ENCODE measurements at regions not wholly inside any gene's neighbourhood (a gene's known extent, or its start where the extent isn't known, plus 50 kb on each side); places are given as distances from the start of the nearest gene placed in this dataset.

- no peak for DNase-seq
- no peak overlapping the region for H3K4me3 ChIP-seq (ENCODE audit: control insufficient read depth in 1 of 7, extremely low read depth in 1 of 7, insufficient read depth in 4 of 7, low read depth in 2 of 7, low read length in 6 of 7)
- H3K27ac ChIP-seq (ENCODE audit: insufficient read depth in 1 of 2, low read depth in 1 of 2, low read length in 2 of 2, poor library complexity in 1 of 2, severe bottlenecking in 2 of 2): no peak overlapping the region
- WGBS (ENCODE audit: insufficient coverage): no CpG with 5 or more reads among the region's 1 CpG
- peaks cover 3 to 28% (median 11%) of the 10 kb centered on the region in 5 experiments for H3K9me3 ChIP-seq (ENCODE audit: control extremely low read depth in 1 of 5, control insufficient read depth in 4 of 5, insufficient read depth in 2 of 5, low read depth in 1 of 5, low read length in 4 of 5)
- H3K4me1 ChIP-seq (ENCODE audit: control extremely low read depth in 1 of 4, control insufficient read depth in 4 of 4, insufficient read depth in 4 of 4, low read length in 3 of 4): no peaks in the 10 kb centered on the region
- CTCF ChIA-PET: no interaction called here
- no peaks in the 10 kb centered on the region for H3K27me3 ChIP-seq (replicated peaks in 2 of 5; ENCODE audit: control insufficient read depth in 4 of 5, insufficient read depth in 5 of 5, low read length in 4 of 5)
- POLR2A ChIA-PET: interaction anchor here (0.6 kb wide), 1 partner anchor 37 kb away, joined by 3 read pairs; no protein-coding TSS in a partner anchor
- H3K36me3 ChIP-seq (ENCODE audit: control insufficient read depth in 4 of 4, insufficient read depth in 4 of 4, low read length in 3 of 4): peaks cover 0 to 5% (median 0%) of the 10 kb centered on the region in 4 experiments
Observed at GRCh38 chr12:46509135-46509534, 136.6 kb upstream of the SLC38A2 start.

GRCh38 chr12:46508651-46509050 lies 136.1 kb upstream of the SLC38A2 start:
- Histone ChIP-seq H3K27ac (ENCODE audit: insufficient read depth in 1 of 2, low read depth in 1 of 2, low read length in 2 of 2, poor library complexity in 1 of 2, severe bottlenecking in 2 of 2) (no peak overlapping the region), H3K36me3 (ENCODE audit: control insufficient read depth in 4 of 4, insufficient read depth in 4 of 4, low read length in 3 of 4) (peaks cover 0 to 5% (median 0%) of the 10 kb centered on the region in 4 experiments), H3K9me3 (ENCODE audit: control extremely low read depth in 1 of 5, control insufficient read depth in 4 of 5, insufficient read depth in 2 of 5, low read depth in 1 of 5, low read length in 4 of 5) (peaks cover 3 to 28% (median 14%) of the 10 kb centered on the region in 5 experiments), H3K4me3 (ENCODE audit: control insufficient read depth in 1 of 7, extremely low read depth in 1 of 7, insufficient read depth in 4 of 7, low read depth in 2 of 7, low read length in 6 of 7) (no peak overlapping the region), H3K27me3 (replicated peaks in 2 of 5; ENCODE audit: control insufficient read depth in 4 of 5, insufficient read depth in 5 of 5, low read length in 4 of 5) (no peaks in the 10 kb centered on the region), H3K4me1 (ENCODE audit: control extremely low read depth in 1 of 4, control insufficient read depth in 4 of 4, insufficient read depth in 4 of 4, low read length in 3 of 4) (no peaks in the 10 kb centered on the region)
- CTCF ChIA-PET: no interaction called here
- no peak for DNase-seq
- WGBS (ENCODE audit: insufficient coverage): 100% methylated on average over 4 of the region's 6 CpGs
- POLR2A ChIA-PET: interaction anchor here (0.6 kb wide), 1 partner anchor 36 kb away, joined by 3 read pairs; no protein-coding TSS in a partner anchor

- peaks cover 0 to 5% (median 0%) of the 10 kb centered on the region in 4 experiments for H3K36me3 ChIP-seq (ENCODE audit: control insufficient read depth in 4 of 4, insufficient read depth in 4 of 4, low read length in 3 of 4)
- ChIA-PET CTCF (no interaction called here), POLR2A (no interaction called here)
- no peak overlapping the region for H3K27ac ChIP-seq (ENCODE audit: insufficient read depth in 1 of 2, low read depth in 1 of 2, low read length in 2 of 2, poor library complexity in 1 of 2, severe bottlenecking in 2 of 2)
- H3K4me1 ChIP-seq (ENCODE audit: control extremely low read depth in 1 of 4, control insufficient read depth in 4 of 4, insufficient read depth in 4 of 4, low read length in 3 of 4): no peaks in the 10 kb centered on the region
- no peak for DNase-seq
- no peak overlapping the region for H3K4me3 ChIP-seq (ENCODE audit: control insufficient read depth in 1 of 7, extremely low read depth in 1 of 7, insufficient read depth in 4 of 7, low read depth in 2 of 7, low read length in 6 of 7)
- no peaks in the 10 kb centered on the region for H3K27me3 ChIP-seq (replicated peaks in 2 of 5; ENCODE audit: control insufficient read depth in 4 of 5, insufficient read depth in 5 of 5, low read length in 4 of 5)
- peaks cover 3 to 32% (median 14%) of the 10 kb centered on the region in 5 experiments for H3K9me3 ChIP-seq (ENCODE audit: control extremely low read depth in 1 of 5, control insufficient read depth in 4 of 5, insufficient read depth in 2 of 5, low read depth in 1 of 5, low read length in 4 of 5)
Observed at GRCh38 chr12:46507766-46508165, 135.2 kb upstream of the SLC38A2 start.

GRCh38 chr12:46506961-46507360 lies 134.4 kb upstream of the SLC38A2 start:
- ChIA-PET POLR2A (no interaction called here), CTCF (no interaction called here)
- 100% methylated on average over 1 of the region's 1 CpG for WGBS (ENCODE audit: insufficient coverage)
- no peak overlapping the region for H3K4me3 ChIP-seq (ENCODE audit: control insufficient read depth in 1 of 7, extremely low read depth in 1 of 7, insufficient read depth in 4 of 7, low read depth in 2 of 7, low read length in 6 of 7)
- peaks cover 3 to 38% (median 14%) of the 10 kb centered on the region in 5 experiments for H3K9me3 ChIP-seq (ENCODE audit: control extremely low read depth in 1 of 5, control insufficient read depth in 4 of 5, insufficient read depth in 2 of 5, low read depth in 1 of 5, low read length in 4 of 5)
- peaks cover 0 to 5% (median 0%) of the 10 kb centered on the region in 4 experiments for H3K36me3 ChIP-seq (ENCODE audit: control insufficient read depth in 4 of 4, insufficient read depth in 4 of 4, low read length in 3 of 4)
- DNase-seq: no peak
- H3K27me3 ChIP-seq (replicated peaks in 2 of 5; ENCODE audit: control insufficient read depth in 4 of 5, insufficient read depth in 5 of 5, low read length in 4 of 5): no peaks in the 10 kb centered on the region
- H3K4me1 ChIP-seq (ENCODE audit: control extremely low read depth in 1 of 4, control insufficient read depth in 4 of 4, insufficient read depth in 4 of 4, low read length in 3 of 4): no peaks in the 10 kb centered on the region
- H3K27ac ChIP-seq (ENCODE audit: insufficient read depth in 1 of 2, low read depth in 1 of 2, low read length in 2 of 2, poor library complexity in 1 of 2, severe bottlenecking in 2 of 2): no peak overlapping the region

GRCh38 chr12:46506198-46506597 lies 133.6 kb upstream of the SLC38A2 start:
- Histone ChIP-seq H3K27me3 (replicated peaks in 2 of 5; ENCODE audit: control insufficient read depth in 4 of 5, insufficient read depth in 5 of 5, low read length in 4 of 5) (no peaks in the 10 kb centered on the region), H3K36me3 (ENCODE audit: control insufficient read depth in 4 of 4, insufficient read depth in 4 of 4, low read length in 3 of 4) (peaks cover 0 to 3% (median 0%) of the 10 kb centered on the region in 4 experiments), H3K27ac (ENCODE audit: insufficient read depth in 1 of 2, low read depth in 1 of 2, low read length in 2 of 2, poor library complexity in 1 of 2, severe bottlenecking in 2 of 2) (no peak overlapping the region), H3K9me3 (ENCODE audit: control extremely low read depth in 1 of 5, control insufficient read depth in 4 of 5, insufficient read depth in 2 of 5, low read depth in 1 of 5, low read length in 4 of 5) (peaks cover 3 to 36% (median 12%) of the 10 kb centered on the region in 5 experiments), H3K4me1 (ENCODE audit: control extremely low read depth in 1 of 4, control insufficient read depth in 4 of 4, insufficient read depth in 4 of 4, low read length in 3 of 4) (no peaks in the 10 kb centered on the region), H3K4me3 (ENCODE audit: control insufficient read depth in 1 of 7, extremely low read depth in 1 of 7, insufficient read depth in 4 of 7, low read depth in 2 of 7, low read length in 6 of 7) (no peak overlapping the region)
- DNase-seq: no peak
- POLR2A ChIA-PET: no interaction called here
- CTCF ChIA-PET: no interaction called here
- WGBS (ENCODE audit: insufficient coverage): no CpG with 5 or more reads among the region's 2 CpGs

- H3K27me3 ChIP-seq (replicated peaks in 2 of 5; ENCODE audit: control insufficient read depth in 4 of 5, insufficient read depth in 5 of 5, low read length in 4 of 5): no peaks in the 10 kb centered on the region
- H3K9me3 ChIP-seq (ENCODE audit: control extremely low read depth in 1 of 5, control insufficient read depth in 4 of 5, insufficient read depth in 2 of 5, low read depth in 1 of 5, low read length in 4 of 5): peaks cover 3 to 31% (median 11%) of the 10 kb centered on the region in 5 experiments
- ChIA-PET POLR2A (no interaction called here), CTCF (no interaction called here)
- no peak overlapping the region for H3K27ac ChIP-seq (ENCODE audit: insufficient read depth in 1 of 2, low read depth in 1 of 2, low read length in 2 of 2, poor library complexity in 1 of 2, severe bottlenecking in 2 of 2)
- no peak for DNase-seq
- peaks cover 0 to 2% (median 0%) of the 10 kb centered on the region in 4 experiments for H3K36me3 ChIP-seq (ENCODE audit: control insufficient read depth in 4 of 4, insufficient read depth in 4 of 4, low read length in 3 of 4)
- H3K4me3 ChIP-seq (ENCODE audit: control insufficient read depth in 1 of 7, extremely low read depth in 1 of 7, insufficient read depth in 4 of 7, low read depth in 2 of 7, low read length in 6 of 7): no peak overlapping the region
- WGBS (ENCODE audit: insufficient coverage): no CpG with 5 or more reads among the region's 1 CpG
- H3K4me1 ChIP-seq (ENCODE audit: control extremely low read depth in 1 of 4, control insufficient read depth in 4 of 4, insufficient read depth in 4 of 4, low read length in 3 of 4): no peaks in the 10 kb centered on the region
Observed at GRCh38 chr12:46504494-46504893, 131.9 kb upstream of the SLC38A2 start.

- Histone ChIP-seq H3K27me3 (replicated peaks in 2 of 5; ENCODE audit: control insufficient read depth in 4 of 5, insufficient read depth in 5 of 5, low read length in 4 of 5) (no peaks in the 10 kb centered on the region), H3K4me1 (ENCODE audit: control extremely low read depth in 1 of 4, control insufficient read depth in 4 of 4, insufficient read depth in 4 of 4, low read length in 3 of 4) (no peaks in the 10 kb centered on the region), H3K36me3 (ENCODE audit: control insufficient read depth in 4 of 4, insufficient read depth in 4 of 4, low read length in 3 of 4) (peaks cover 0 to 2% (median 0%) of the 10 kb centered on the region in 4 experiments), H3K9me3 (ENCODE audit: control extremely low read depth in 1 of 5, control insufficient read depth in 4 of 5, insufficient read depth in 2 of 5, low read depth in 1 of 5, low read length in 4 of 5) (peaks cover 3 to 31% (median 11%) of the 10 kb centered on the region in 5 experiments), H3K4me3 (ENCODE audit: control insufficient read depth in 1 of 7, extremely low read depth in 1 of 7, insufficient read depth in 4 of 7, low read depth in 2 of 7, low read length in 6 of 7) (no peak overlapping the region), H3K27ac (ENCODE audit: insufficient read depth in 1 of 2, low read depth in 1 of 2, low read length in 2 of 2, poor library complexity in 1 of 2, severe bottlenecking in 2 of 2) (no peak overlapping the region)
- ChIA-PET CTCF (no interaction called here), POLR2A (no interaction called here)
- no CpG with 5 or more reads among the region's 1 CpG for WGBS (ENCODE audit: insufficient coverage)
- DNase-seq: no peak
Observed at GRCh38 chr12:46503637-46504175, 131.1 kb upstream of the SLC38A2 start.
